GM12878 (cell line): ENCODE measurements at regions not wholly inside any gene's neighbourhood (a gene's known extent, or its start where the extent isn't known, plus 50 kb on each side); places are given as distances from the start of the nearest gene placed in this dataset.

Source experiments
- ATAC-seq: fragments of 200-7000 bp; cut with Tn5 transposase; 3 replicates; pipeline ENCODE4 v1.9.1; 2020; ENCODE audit warnings: mild to moderate bottlenecking, moderate library complexity
- BruUV-seq: library from RNA; stranded (reverse); fragments of 400-500 nt; replicated peaks from 2 replicates; lab custom pipeline; 2021; lab: Mats Ljungman, UMichigan
- CTCF ChIA-PET: fragments of 300-600 bp; sonication (Branson Sonifier 250); formaldehyde crosslinking; extraction: SDS; loops from one replicate; lab custom pipeline; 2021; ENCODE audit warnings: inconsistent platforms; lab: Yijun Ruan, JAX
- POLR2A ChIA-PET: fragments of 350-600 bp; formaldehyde crosslinking; extraction: SDS; loops from one replicate; lab custom pipeline; 2021; ENCODE audit warnings: inconsistent platforms; lab: Charles Lee
- RAD21 ChIA-PET: fragments of 300-600 bp; sonication (Branson Sonifier 250); formaldehyde crosslinking; loops from one replicate; lab custom pipeline; 2023; ENCODE audit warnings: antibody characterized with exemption; ENCODE audit not compliant: unreplicated experiment; lab: Charles Lee
- SMC1A ChIA-PET: fragments of 300-600 bp; sonication (Branson Sonifier 250); formaldehyde crosslinking; loops from one replicate; lab custom pipeline; 2023; ENCODE audit not compliant: unreplicated experiment, uncharacterized antibody; lab: Charles Lee
- DNase-seq: peaks from one replicate; pipeline ENCODE4 v3.0.0-alpha.2; 2011; ENCODE audit warnings: low read depth, low spot score
- FAIRE-seq: peaks from 3 replicates; lab custom pipeline; 2011; peaks lifted over from hg19 to GRCh38; lab: Jason Lieb, UNC
- H2AFZ ChIP-seq: 2 replicates; pipeline ENCODE4 v1.6.0; 2011; ENCODE audit warnings: low read depth, low read length, control low read depth; ENCODE audit not compliant: control insufficient read depth
- H3K27ac ChIP-seq: 2 replicates; pipeline ENCODE4 v1.5.1; 2011; ENCODE audit warnings: control low read depth; ENCODE audit not compliant: control insufficient read depth, insufficient read depth
- H3K27me3 ChIP-seq, 2 experiments: replicated peaks in 1 of 2; 2 replicates each; pipeline versions ENCODE4 v1.6.0 to v1.6.1; 2011; ENCODE audit warnings: low read length in 1 of 2; ENCODE audit not compliant: control insufficient read depth in 2 of 2, insufficient read depth in 2 of 2
- H3K36me3 ChIP-seq, 2 experiments: 2 replicates each; pipeline ENCODE4 v1.5.1; 2011; ENCODE audit warnings: low read length in 1 of 2; ENCODE audit not compliant: control insufficient read depth in 2 of 2, insufficient read depth in 2 of 2
- H3K4me1 ChIP-seq: 2 replicates; pipeline ENCODE4 v1.6.1; 2011; ENCODE audit warnings: mild to moderate bottlenecking, low read length, moderate library complexity, mixed read lengths; ENCODE audit not compliant: control insufficient read depth, insufficient read depth
- H3K4me2 ChIP-seq: 2 replicates; pipeline ENCODE4 v1.6.0; 2011; ENCODE audit warnings: control low read depth; ENCODE audit not compliant: control insufficient read depth, insufficient read depth
- H3K4me3 ChIP-seq: fragments of 200-600 bp; sonication (generic); 2 replicates; pipeline ENCODE4 v1.5.1; 2016
- H3K79me2 ChIP-seq: 2 replicates; pipeline ENCODE4 v1.6.0; 2011; ENCODE audit warnings: low read length; ENCODE audit not compliant: control insufficient read depth, insufficient read depth
- H3K9ac ChIP-seq: 2 replicates; pipeline ENCODE4 v1.8.0; 2011; ENCODE audit warnings: low read length, control low read depth, mixed read lengths; ENCODE audit not compliant: control insufficient read depth, insufficient read depth
- H3K9me3 ChIP-seq: replicated peaks from 3 replicates; pipeline ENCODE4 v1.5.1; 2011; ENCODE audit warnings: mild to moderate bottlenecking, low read length; ENCODE audit not compliant: control insufficient read depth, insufficient read depth
- H4K20me1 ChIP-seq: 2 replicates; pipeline ENCODE4 v1.6.0; 2011; ENCODE audit not compliant: control insufficient read depth, insufficient read depth
- BHLHE40 ChIP-seq, 2 experiments: fragments of 450-650 bp in 1 of 2; IDR thresholded peaks; 2 replicates each; pipeline ENCODE4 v1.6.1; 2011 to 2017; ENCODE audit warnings: low read depth in 2 of 2, borderline replicate concordance in 1 of 2, improper control_type of control experiment in 1 of 2, low read length in 1 of 2, mild to moderate bottlenecking in 1 of 2
- CHD1 ChIP-seq: IDR thresholded peaks from 2 replicates; pipeline ENCODE4 v1.6.1; 2012; ENCODE audit warnings: low read depth, low read length, improper control_type of control experiment
- CREB1 ChIP-seq: IDR thresholded peaks from 2 replicates; pipeline ENCODE4 v1.6.1; 2012; ENCODE audit warnings: low read depth, mild to moderate bottlenecking, inconsistent platforms
- CREM ChIP-seq: IDR thresholded peaks from 2 replicates; pipeline ENCODE4 v1.6.1; 2014; ENCODE audit warnings: antibody characterized with exemption, low read depth
- FOXK2 ChIP-seq: fragments of 450-650 bp; IDR thresholded peaks from 2 replicates; pipeline ENCODE4 v1.6.1; 2017; ENCODE audit warnings: mild to moderate bottlenecking, moderate library complexity
- MTA2 ChIP-seq: fragments of 450-650 bp; IDR thresholded peaks from 2 replicates; pipeline ENCODE4 v1.6.1; 2016; ENCODE audit warnings: low read depth, mild to moderate bottlenecking, moderate library complexity
- TARDBP ChIP-seq: IDR thresholded peaks from 2 replicates; pipeline ENCODE4 v1.6.1; 2016; ENCODE audit warnings: borderline replicate concordance
- WRNIP1 ChIP-seq: IDR thresholded peaks from 2 replicates; pipeline ENCODE4 v1.6.1; 2011; ENCODE audit warnings: low read depth, low read length, improper control_type of control experiment, borderline replicate concordance
- ZBED1 ChIP-seq: IDR thresholded peaks from 2 replicates; pipeline ENCODE4 v1.6.1; 2016; ENCODE audit warnings: borderline replicate concordance
- ZNF207 ChIP-seq: fragments of 450-650 bp; IDR thresholded peaks from 2 replicates; pipeline ENCODE4 v1.6.1; 2014; ENCODE audit warnings: antibody characterized with exemption, mild to moderate bottlenecking, borderline replicate concordance
- WGBS: methylation state at CpG from one replicate; pipeline ENCODE4 v1.1.6; 2016; ENCODE audit warnings: low lambda C conversion rate; ENCODE audit not compliant: insufficient replicate concordance, insufficient coverage; ENCODE audit errors: missing lambda C conversion rate; 5-methylcytosine and 5-hydroxymethylcytosine counted together
- in situ Hi-C: fragments of 300-500 bp; cut with MboI; formaldehyde crosslinking; loops from 9 replicates; pipeline ENCODE4 v1.14.3; 2018; ENCODE audit warnings: mixed read lengths
- intact Hi-C: fragments of 100-400 bp; cut with micrococcal nuclease; formaldehyde crosslinking; loops from one replicate; pipeline ENCODE4 v1.14.2; 2022; ENCODE audit not compliant: unreplicated experiment
- TF ChIP-seq, protein P1 (sequence below): fragments of 450-650 bp; IDR thresholded peaks from 2 replicates; pipeline ENCODE4 v1.6.1; 2017; ENCODE audit warnings: low read depth, mild to moderate bottlenecking, moderate library complexity
- TF ChIP-seq, protein P2 (sequence below): fragments of 450-650 bp; IDR thresholded peaks from 2 replicates; pipeline ENCODE4 v1.6.1; 2017; ENCODE audit warnings: mild to moderate bottlenecking, low read depth, inconsistent platforms; ENCODE audit not compliant: poor library complexity, severe bottlenecking

DNA sequence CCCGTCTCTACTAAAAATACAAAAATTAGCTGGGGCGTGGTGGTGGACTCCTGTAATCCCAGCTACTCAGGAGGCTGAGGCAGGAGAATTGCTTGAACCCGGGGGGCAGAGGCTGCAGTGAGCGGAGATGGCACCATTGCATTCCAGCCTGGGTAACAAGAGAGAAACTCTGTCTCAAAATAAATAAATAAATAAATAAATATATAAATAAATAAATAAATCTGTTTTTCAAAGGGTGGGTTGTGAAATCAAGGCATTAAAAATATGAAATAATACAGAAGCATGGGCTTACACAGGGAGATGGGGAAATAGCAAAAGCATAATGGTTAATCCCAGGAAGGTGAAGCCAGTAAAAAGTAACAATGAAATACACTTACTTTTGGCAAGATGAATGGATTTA lies 93.9 kb downstream of the LYZL2 start:
- WGBS: 59% methylated on average over 4 of the region's 4 CpGs
- H3K36me3 ChIP-seq: no peaks in the 10 kb centered on the region
- H3K27me3 ChIP-seq: no peaks in the 10 kb centered on the region
- no peaks in the 10 kb centered on the region for H3K9me3 ChIP-seq
- H3K27ac ChIP-seq: no peak overlapping the region
- TF ChIP-seq CREB1 (no peak), WRNIP1 (no peak)
- POLR2A ChIA-PET: no interaction called here
- H3K4me2 ChIP-seq: no peak overlapping the region
- no TSS peak for BruUV-seq
- no peaks in the 10 kb centered on the region for H3K79me2 ChIP-seq
- H3K4me1 ChIP-seq: peaks cover 3% of the 10 kb centered on the region; the same call in 1 of the 2 replicates
- no peak for DNase-seq
- no peaks in the 10 kb centered on the region for H4K20me1 ChIP-seq
- no peak overlapping the region for H2AFZ ChIP-seq
- RAD21 ChIA-PET: interaction anchor here (0.8 to 2.6 kb wide), 12 partner anchors 38 to 153 kb away, joined by 3 to 21 read pairs (median 4); no protein-coding TSS in a partner anchor
- SMC1A ChIA-PET: interaction anchor here (0.7 to 4.1 kb wide), 17 partner anchors 17 to 172 kb away, joined by 3 to 42 read pairs (median 6); partner anchors contain the start of gene MAP3K8
- in situ Hi-C loops: no loop called here
- no peak overlapping the region for H3K4me3 ChIP-seq
- no peak overlapping the region for H3K9ac ChIP-seq
- intact Hi-C loops: loop anchor here (2.0 kb wide), 1 partner anchor 55 kb away; no protein-coding TSS in a partner anchor
- FAIRE-seq: no peak
- no peak for ATAC-seq
- CTCF ChIA-PET: interaction anchor here (1.0 to 4.0 kb wide), 23 partner anchors 12 to 176 kb away, joined by 3 to 42 read pairs (median 4); no protein-coding TSS in a partner anchor

DNA sequence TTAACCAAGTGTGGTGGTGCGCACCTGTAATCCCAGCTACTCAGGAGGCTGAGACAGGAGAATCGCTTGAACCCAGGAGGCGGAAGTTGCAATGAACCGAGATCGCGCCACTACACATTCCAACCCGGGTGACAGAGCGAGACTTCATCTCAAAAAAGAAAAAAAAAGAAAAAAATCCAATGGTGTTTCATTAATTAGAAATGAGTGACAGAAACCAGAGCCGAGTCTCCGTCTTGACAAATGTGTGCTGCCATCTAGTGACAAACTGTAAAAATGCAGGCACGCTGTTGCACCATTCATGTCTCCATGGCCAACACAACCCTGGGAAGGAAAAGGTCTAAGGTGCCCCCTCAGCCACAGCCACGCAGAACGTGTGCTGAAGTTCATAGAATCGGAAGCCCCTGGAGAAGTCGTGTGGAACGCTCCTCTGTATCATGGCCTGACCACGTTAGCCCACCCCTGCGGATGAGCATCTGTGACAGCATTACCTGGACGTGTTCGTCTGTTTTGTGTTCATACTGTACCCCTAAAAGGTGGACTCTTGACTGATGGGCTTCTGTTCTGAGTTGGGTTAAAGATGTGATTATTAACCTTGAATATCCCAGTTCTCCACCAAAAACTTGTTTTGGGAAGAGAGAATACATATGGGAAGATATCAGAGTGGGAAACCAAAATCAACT lies 94.9 kb downstream of the LYZL2 start:
- ATAC-seq (peak; percentile 56), DNase-seq (no peak), FAIRE-seq (peak; percentile 64)
- WGBS: 25% methylated on average over 20 of the region's 20 CpGs
- peaks cover 6% of the 10 kb centered on the region for H3K4me1 ChIP-seq
- no peak overlapping the region for H3K4me2 ChIP-seq
- H3K79me2 ChIP-seq: no peaks in the 10 kb centered on the region
- RAD21 ChIA-PET: interaction anchor here (0.7 to 11.4 kb wide), 12 partner anchors 8 to 142 kb away, joined by 3 to 198 read pairs (median 12); partner anchors contain the start of gene MAP3K8
- H3K27ac ChIP-seq: no peak overlapping the region
- POLR2A ChIA-PET: interaction anchor here (1.5 to 11.0 kb wide), 2 partner anchors 69 to 100 kb away, joined by 3 to 113 read pairs; partner anchors contain the start of gene MAP3K8
- no peaks in the 10 kb centered on the region for H3K36me3 ChIP-seq
- no peak overlapping the region for H3K4me3 ChIP-seq
- in situ Hi-C loops: loop anchor here (5.0 kb wide), 1 partner anchor 117 kb away; no protein-coding TSS in a partner anchor
- H3K27me3 ChIP-seq: no peaks in the 10 kb centered on the region
- SMC1A ChIA-PET: interaction anchor here (0.6 to 12.4 kb wide), 15 partner anchors 8 to 141 kb away, joined by 3 to 284 read pairs (median 10); partner anchors contain the start of gene MAP3K8
- no peaks in the 10 kb centered on the region for H4K20me1 ChIP-seq
- no peak overlapping the region for H3K9ac ChIP-seq
- CTCF ChIA-PET: interaction anchor here (0.8 to 10.6 kb wide), 20 partner anchors 8 to 186 kb away, joined by 3 to 217 read pairs (median 6); partner anchors contain the start of gene MAP3K8
- intact Hi-C loops: loop anchor here (1.0 to 2.0 kb wide), 4 partner anchors 56 to 142 kb away; no protein-coding TSS in a partner anchor
- no TSS peak for BruUV-seq
- no peak overlapping the region for H2AFZ ChIP-seq
- no peaks in the 10 kb centered on the region for H3K9me3 ChIP-seq
- TF ChIP-seq ZNF207 (0 out of 2 replicates have a peak, but pooled peaks have one; percentile 26), CREM (no peak), MTA2 (no peak), CHD1 (no peak), BHLHE40 (IDR thresholded peaks at IDR 0.05; ENCODE audit: borderline replicate concordance in 1 of 2, low read depth in 2 of 2, low read length in 1 of 2) (peak in 1 of 2 experiments; percentile 10; a peak in 1 of 4 replicates), TARDBP (no peak), FOXK2 (no peak), ZBED1 (no peak)
- TF ChIP-seq, protein P1, sequence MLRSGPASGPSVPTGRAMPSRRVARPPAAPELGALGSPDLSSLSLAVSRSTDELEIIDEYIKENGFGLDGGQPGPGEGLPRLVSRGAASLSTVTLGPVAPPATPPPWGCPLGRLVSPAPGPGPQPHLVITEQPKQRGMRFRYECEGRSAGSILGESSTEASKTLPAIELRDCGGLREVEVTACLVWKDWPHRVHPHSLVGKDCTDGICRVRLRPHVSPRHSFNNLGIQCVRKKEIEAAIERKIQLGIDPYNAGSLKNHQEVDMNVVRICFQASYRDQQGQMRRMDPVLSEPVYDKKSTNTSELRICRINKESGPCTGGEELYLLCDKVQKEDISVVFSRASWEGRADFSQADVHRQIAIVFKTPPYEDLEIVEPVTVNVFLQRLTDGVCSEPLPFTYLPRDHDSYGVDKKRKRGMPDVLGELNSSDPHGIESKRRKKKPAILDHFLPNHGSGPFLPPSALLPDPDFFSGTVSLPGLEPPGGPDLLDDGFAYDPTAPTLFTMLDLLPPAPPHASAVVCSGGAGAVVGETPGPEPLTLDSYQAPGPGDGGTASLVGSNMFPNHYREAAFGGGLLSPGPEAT: peak; percentile 44; the same call in 1 of the 2 replicates
- TF ChIP-seq, protein P2, sequence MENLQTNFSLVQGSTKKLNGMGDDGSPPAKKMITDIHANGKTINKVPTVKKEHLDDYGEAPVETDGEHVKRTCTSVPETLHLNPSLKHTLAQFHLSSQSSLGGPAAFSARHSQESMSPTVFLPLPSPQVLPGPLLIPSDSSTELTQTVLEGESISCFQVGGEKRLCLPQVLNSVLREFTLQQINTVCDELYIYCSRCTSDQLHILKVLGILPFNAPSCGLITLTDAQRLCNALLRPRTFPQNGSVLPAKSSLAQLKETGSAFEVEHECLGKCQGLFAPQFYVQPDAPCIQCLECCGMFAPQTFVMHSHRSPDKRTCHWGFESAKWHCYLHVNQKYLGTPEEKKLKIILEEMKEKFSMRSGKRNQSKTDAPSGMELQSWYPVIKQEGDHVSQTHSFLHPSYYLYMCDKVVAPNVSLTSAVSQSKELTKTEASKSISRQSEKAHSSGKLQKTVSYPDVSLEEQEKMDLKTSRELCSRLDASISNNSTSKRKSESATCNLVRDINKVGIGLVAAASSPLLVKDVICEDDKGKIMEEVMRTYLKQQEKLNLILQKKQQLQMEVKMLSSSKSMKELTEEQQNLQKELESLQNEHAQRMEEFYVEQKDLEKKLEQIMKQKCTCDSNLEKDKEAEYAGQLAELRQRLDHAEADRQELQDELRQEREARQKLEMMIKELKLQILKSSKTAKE: peak; percentile 37
